VCaP (cell line): ENCODE measurements at regions not wholly inside any gene's neighbourhood (a gene's known extent, or its start where the extent isn't known, plus 50 kb on each side); places are given as distances from the start of the nearest gene placed in this dataset.
"Not testable (repeated sequence)": the region's sequence is repeated elsewhere in the genome, so short reads cannot be mapped to it uniquely, and the experiment has no call there.

Experiments
- H3K27ac ChIP-seq: fragments of 450-650 bp; 2 replicates; pipeline ENCODE4 v1.5.1; 2017
- TF ChIP-seq, protein P1 (sequence below): fragments of 450-650 bp; conservative IDR thresholded peaks from 2 replicates; pipeline ENCODE4 v1.5.1; 2017; ENCODE audit warnings: mild to moderate bottlenecking, moderate library complexity

GRCh38 chr11:33978376-33978775 is 73.2 kb upstream of the CAPRIN1 start:
- TF ChIP-seq, protein P1, sequence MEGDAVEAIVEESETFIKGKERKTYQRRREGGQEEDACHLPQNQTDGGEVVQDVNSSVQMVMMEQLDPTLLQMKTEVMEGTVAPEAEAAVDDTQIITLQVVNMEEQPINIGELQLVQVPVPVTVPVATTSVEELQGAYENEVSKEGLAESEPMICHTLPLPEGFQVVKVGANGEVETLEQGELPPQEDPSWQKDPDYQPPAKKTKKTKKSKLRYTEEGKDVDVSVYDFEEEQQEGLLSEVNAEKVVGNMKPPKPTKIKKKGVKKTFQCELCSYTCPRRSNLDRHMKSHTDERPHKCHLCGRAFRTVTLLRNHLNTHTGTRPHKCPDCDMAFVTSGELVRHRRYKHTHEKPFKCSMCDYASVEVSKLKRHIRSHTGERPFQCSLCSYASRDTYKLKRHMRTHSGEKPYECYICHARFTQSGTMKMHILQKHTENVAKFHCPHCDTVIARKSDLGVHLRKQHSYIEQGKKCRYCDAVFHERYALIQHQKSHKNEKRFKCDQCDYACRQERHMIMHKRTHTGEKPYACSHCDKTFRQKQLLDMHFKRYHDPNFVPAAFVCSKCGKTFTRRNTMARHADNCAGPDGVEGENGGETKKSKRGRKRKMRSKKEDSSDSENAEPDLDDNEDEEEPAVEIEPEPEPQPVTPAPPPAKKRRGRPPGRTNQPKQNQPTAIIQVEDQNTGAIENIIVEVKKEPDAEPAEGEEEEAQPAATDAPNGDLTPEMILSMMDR = no peak
- H3K27ac ChIP-seq = no peak overlapping the region

GRCh38 chr11:33977676-33978075 is 73.9 kb upstream of the CAPRIN1 start:
- TF ChIP-seq, protein P1 = no peak
- H3K27ac ChIP-seq = no peak overlapping the region

DNA sequence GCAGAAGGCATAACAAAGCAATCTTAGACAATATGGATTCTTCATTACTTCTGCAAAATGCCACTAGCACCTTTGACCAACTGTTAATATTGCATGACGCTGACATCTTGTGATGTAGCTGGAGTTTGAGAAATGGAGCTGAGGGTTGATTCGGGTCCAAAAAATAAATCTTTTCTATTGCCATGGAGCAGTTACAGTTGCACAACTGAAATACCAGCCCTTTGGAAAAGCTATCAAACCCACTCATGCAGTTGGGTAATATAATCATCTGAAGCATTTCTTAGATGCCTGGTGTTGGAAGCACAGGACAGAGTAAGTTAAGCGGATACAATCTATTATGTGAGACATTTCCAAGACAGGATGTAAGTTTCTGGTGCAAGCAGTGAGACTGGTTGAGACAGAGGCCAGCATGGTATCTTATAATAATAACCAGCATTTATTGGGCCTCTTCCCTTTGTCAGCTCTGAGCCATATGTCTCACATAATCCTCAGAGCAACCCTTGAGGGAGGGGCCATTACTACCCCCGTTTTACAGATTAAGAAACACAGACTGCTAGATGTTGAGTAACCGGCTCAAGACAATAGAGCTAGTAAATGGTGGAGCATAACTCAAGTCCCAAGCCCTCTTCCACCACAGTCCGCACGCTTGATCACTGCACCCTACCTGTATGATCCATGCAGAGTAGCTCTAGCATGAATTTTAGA is 74.9 kb upstream of the CAPRIN1 start:
- no peak overlapping the region for H3K27ac ChIP-seq

DNA sequence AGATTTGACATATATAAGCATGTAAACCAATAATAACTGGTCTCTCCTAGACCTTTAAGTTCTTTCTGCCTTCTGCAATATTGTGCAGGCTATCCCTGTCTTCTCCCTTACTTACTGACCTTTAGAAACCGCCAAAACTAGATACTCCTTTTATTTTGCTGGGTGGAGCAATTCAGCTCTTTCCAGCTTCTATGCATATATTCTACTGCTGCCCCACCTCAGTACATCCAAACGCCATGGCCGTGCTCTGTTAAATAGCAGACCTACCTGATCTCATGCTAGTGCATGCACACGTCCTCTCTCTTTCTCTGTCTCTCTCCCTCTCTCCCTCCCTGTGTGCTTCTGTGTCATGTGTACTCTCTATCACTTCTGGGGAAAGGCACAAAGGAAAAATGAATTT is 76.7 kb upstream of the CAPRIN1 start:
- H3K27ac ChIP-seq = no peak overlapping the region
- TF ChIP-seq, protein P1 = no peak

More for the DNA sequence above, 74.9 kb upstream of the CAPRIN1 start:
- TF ChIP-seq, protein P1 = no peak

GRCh38 chr11:33971530-33971929 is 79.7 kb upstream of the LMO2 start:
- not testable (repeated sequence) for H3K27ac ChIP-seq

GRCh38 chr11:33970984-33971466 is 79.1 kb upstream of the LMO2 start:
- TF ChIP-seq, protein P1 = peak; percentile 76
- no peak overlapping the region for H3K27ac ChIP-seq

- TF ChIP-seq, protein P1 = no peak
- H3K27ac ChIP-seq = no peak overlapping the region
Observed at GRCh38 chr11:33967451-33967850, 75.6 kb upstream of the LMO2 start.

- TF ChIP-seq, protein P1 = no peak
- H3K27ac ChIP-seq = no peak overlapping the region
Observed at GRCh38 chr11:33965032-33965431, 73.2 kb upstream of the LMO2 start.
